ENCODE measurements at regions not wholly inside any gene's neighbourhood (a gene's known extent, or its start where the extent isn't known, plus 50 kb on each side); places are given as distances from the start of the nearest gene placed in this dataset.

DNA sequence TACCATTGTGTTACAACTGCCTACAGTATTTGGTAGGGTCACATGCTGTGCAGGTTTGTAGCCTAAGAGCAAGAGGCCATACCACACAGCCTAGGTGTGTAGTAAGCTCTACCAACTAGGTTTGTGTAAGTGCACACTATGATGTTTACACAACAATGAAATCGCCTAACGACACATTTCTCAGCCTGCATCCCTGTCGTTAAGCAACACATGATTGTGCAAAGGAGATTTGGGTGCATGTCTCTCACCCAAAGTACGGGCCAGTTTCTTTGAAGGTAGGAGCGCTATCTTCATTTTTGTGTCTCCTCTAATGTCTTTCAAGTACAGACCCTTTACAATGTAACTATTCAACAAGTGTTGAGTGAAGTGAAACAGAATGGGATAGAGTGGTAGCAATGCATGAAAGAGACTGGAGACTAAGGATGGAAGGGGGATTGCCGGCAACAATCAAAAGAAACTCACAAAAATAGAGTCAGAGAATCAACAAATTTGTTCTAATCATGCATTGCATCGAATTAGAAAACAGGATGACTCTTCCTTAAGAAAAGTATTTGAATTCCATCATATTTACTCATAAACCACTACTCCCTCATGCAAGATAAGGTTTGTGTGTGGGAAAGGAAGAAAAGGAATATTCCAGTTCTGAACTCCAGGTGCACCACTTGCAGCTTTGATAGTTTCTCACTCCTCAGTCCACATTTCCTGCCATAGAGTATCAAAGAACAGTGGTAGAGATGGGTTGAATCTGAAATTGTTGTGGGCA lies 60.2 kb upstream of the TNFRSF19 start:
- H3K79me2 ChIP-seq (ENCODE audit: insufficient read depth, low read length), result no peaks in the 10 kb centered on the region
- peaks cover 2% of the 10 kb centered on the region for H3K9me3 Mint-ChIP-seq (ENCODE audit: unreplicated experiment)
- peak overlapping the region; percentile 75 for H3K27ac Mint-ChIP-seq (ENCODE audit: unreplicated experiment)
- H3K4me2 ChIP-seq (ENCODE audit: low read length), result peak overlapping the region; percentile 51
- H3K27me3 Mint-ChIP-seq (ENCODE audit: low read depth, unreplicated experiment), result no peaks in the 10 kb centered on the region
- DNase-seq (ENCODE audit: low read depth) (peak; percentile 98), FAIRE-seq (peak; percentile 99)
- H3K4me3 Mint-ChIP-seq (ENCODE audit: unreplicated experiment), result no peak overlapping the region
- no peaks in the 10 kb centered on the region for H4K20me1 ChIP-seq (ENCODE audit: insufficient read depth, low read length)
- no peak overlapping the region for H2AFZ ChIP-seq (ENCODE audit: low read depth, low read length)
- peaks cover 41% of the 10 kb centered on the region for H3K4me1 ChIP-seq (ENCODE audit: insufficient read depth, low read length)
- peak overlapping the region; percentile 96 for H3K27ac ChIP-seq (ENCODE audit: low read depth, low read length)
- H3K4me1 Mint-ChIP-seq (ENCODE audit: low read depth, unreplicated experiment), result peaks cover 52% of the 10 kb centered on the region
- H3K9ac ChIP-seq (ENCODE audit: low read length), result peak overlapping the region; percentile 79
- no peaks in the 10 kb centered on the region for H3K36me3 Mint-ChIP-seq (ENCODE audit: low read depth, unreplicated experiment)
- H3K36me3 ChIP-seq (ENCODE audit: insufficient read depth, low read length), result no peaks in the 10 kb centered on the region
- no peaks in the 10 kb centered on the region for H3K27me3 ChIP-seq (ENCODE audit: insufficient read depth, low read length)
- TF ChIP-seq, protein P1, sequence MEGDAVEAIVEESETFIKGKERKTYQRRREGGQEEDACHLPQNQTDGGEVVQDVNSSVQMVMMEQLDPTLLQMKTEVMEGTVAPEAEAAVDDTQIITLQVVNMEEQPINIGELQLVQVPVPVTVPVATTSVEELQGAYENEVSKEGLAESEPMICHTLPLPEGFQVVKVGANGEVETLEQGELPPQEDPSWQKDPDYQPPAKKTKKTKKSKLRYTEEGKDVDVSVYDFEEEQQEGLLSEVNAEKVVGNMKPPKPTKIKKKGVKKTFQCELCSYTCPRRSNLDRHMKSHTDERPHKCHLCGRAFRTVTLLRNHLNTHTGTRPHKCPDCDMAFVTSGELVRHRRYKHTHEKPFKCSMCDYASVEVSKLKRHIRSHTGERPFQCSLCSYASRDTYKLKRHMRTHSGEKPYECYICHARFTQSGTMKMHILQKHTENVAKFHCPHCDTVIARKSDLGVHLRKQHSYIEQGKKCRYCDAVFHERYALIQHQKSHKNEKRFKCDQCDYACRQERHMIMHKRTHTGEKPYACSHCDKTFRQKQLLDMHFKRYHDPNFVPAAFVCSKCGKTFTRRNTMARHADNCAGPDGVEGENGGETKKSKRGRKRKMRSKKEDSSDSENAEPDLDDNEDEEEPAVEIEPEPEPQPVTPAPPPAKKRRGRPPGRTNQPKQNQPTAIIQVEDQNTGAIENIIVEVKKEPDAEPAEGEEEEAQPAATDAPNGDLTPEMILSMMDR (IDR thresholded peaks at IDR 0.05; ENCODE audit: insufficient read depth, low read depth, low read length), result peak; percentile 11
- no peak for TF ChIP-seq EZH2 (IDR thresholded peaks at IDR 0.05; ENCODE audit: insufficient read depth, low read length)
- H3K9me3 ChIP-seq (ENCODE audit: insufficient read depth, low read depth, low read length), result no peaks in the 10 kb centered on the region
- H3K4me3 ChIP-seq (ENCODE audit: insufficient read depth, low read depth, low read length), result peak overlapping the region; percentile 1

- Histone ChIP-seq H3K36me3 (ENCODE audit: insufficient read depth, low read length) (no peaks in the 10 kb centered on the region), H3K4me1 (ENCODE audit: insufficient read depth, low read length) (peaks cover 36% of the 10 kb centered on the region), H3K4me3 (ENCODE audit: insufficient read depth, low read depth, low read length) (no peak overlapping the region), H4K20me1 (ENCODE audit: insufficient read depth, low read length) (no peaks in the 10 kb centered on the region), H3K79me2 (ENCODE audit: insufficient read depth, low read length) (no peaks in the 10 kb centered on the region), H3K9me3 (ENCODE audit: insufficient read depth, low read depth, low read length) (no peaks in the 10 kb centered on the region), H3K27ac (ENCODE audit: low read depth, low read length) (peak overlapping the region; percentile 96), H2AFZ (ENCODE audit: low read depth, low read length) (no peak overlapping the region), H3K4me2 (ENCODE audit: low read length) (peak overlapping the region; percentile 51), H3K27me3 (ENCODE audit: insufficient read depth, low read length) (no peaks in the 10 kb centered on the region), H3K9ac (ENCODE audit: low read length) (peak overlapping the region; percentile 79)
- H3K36me3 Mint-ChIP-seq (ENCODE audit: low read depth, unreplicated experiment), result no peaks in the 10 kb centered on the region
- no peak overlapping the region for H3K4me3 Mint-ChIP-seq (ENCODE audit: unreplicated experiment)
- FAIRE-seq (no peak), DNase-seq (ENCODE audit: low read depth) (no peak)
- H3K27me3 Mint-ChIP-seq (ENCODE audit: low read depth, unreplicated experiment), result no peaks in the 10 kb centered on the region
- H3K9me3 Mint-ChIP-seq (ENCODE audit: unreplicated experiment), result peaks cover 2% of the 10 kb centered on the region
- H3K4me1 Mint-ChIP-seq (ENCODE audit: low read depth, unreplicated experiment), result peaks cover 46% of the 10 kb centered on the region
- peak overlapping the region; percentile 75 for H3K27ac Mint-ChIP-seq (ENCODE audit: unreplicated experiment)
- TF ChIP-seq, protein P1 (IDR thresholded peaks at IDR 0.05; ENCODE audit: insufficient read depth, low read depth, low read length), result no peak
- TF ChIP-seq EZH2 (IDR thresholded peaks at IDR 0.05; ENCODE audit: insufficient read depth, low read length), result no peak
Measured at GRCh38 chr13:23510544-23510916, 59.7 kb upstream of the TNFRSF19 start.
